PC-3 (cell line): ENCODE measurements at regions not wholly inside any gene's neighbourhood (a gene's known extent, or its start where the extent isn't known, plus 50 kb on each side); places are given as distances from the start of the nearest gene placed in this dataset.

Experiments
- EZH2 ChIP-seq: fragments of 300-600 bp; sonication (generic); IDR thresholded peaks from one replicate; pipeline ENCODE4 v1.6.1; 2017; ENCODE audit warnings: antibody characterized with exemption, mild to moderate bottlenecking, low read length; ENCODE audit not compliant: unreplicated experiment
- TF ChIP-seq, protein P1 (sequence below): fragments of 300-600 bp; sonication (generic); conservative IDR thresholded peaks from 2 replicates; pipeline ENCODE4 v1.5.1; 2017; ENCODE audit warnings: antibody characterized with exemption, low read depth, mild to moderate bottlenecking, low read length

DNA sequence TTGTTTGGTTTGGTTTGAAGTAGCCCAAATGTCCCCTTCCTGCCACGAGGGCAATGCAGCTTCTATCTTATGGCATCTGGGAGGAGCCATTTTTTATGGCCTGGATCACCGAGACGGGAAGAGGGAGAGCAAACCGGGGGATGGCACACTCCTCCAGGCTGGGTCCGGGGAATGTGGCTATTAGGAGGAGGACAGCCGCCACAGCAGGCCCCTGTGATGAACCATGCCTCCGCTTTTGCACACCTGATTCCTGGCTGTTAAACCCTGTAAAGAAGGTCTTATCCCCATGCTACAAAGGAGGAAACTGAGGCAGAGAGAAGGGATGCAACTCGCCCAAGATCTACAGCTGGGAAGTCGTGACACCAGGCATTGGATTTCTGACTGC, 157.6 kb downstream of the OR4M2 start:
- no peak for TF ChIP-seq EZH2
- TF ChIP-seq, protein P1, sequence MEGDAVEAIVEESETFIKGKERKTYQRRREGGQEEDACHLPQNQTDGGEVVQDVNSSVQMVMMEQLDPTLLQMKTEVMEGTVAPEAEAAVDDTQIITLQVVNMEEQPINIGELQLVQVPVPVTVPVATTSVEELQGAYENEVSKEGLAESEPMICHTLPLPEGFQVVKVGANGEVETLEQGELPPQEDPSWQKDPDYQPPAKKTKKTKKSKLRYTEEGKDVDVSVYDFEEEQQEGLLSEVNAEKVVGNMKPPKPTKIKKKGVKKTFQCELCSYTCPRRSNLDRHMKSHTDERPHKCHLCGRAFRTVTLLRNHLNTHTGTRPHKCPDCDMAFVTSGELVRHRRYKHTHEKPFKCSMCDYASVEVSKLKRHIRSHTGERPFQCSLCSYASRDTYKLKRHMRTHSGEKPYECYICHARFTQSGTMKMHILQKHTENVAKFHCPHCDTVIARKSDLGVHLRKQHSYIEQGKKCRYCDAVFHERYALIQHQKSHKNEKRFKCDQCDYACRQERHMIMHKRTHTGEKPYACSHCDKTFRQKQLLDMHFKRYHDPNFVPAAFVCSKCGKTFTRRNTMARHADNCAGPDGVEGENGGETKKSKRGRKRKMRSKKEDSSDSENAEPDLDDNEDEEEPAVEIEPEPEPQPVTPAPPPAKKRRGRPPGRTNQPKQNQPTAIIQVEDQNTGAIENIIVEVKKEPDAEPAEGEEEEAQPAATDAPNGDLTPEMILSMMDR: no peak
